ENCODE measurements at regions not wholly inside any gene's neighbourhood (a gene's known extent, or its start where the extent isn't known, plus 50 kb on each side); places are given as distances from the start of the nearest gene placed in this dataset.
"Not testable (repeated sequence)": the region's sequence is repeated elsewhere in the genome, so short reads cannot be mapped to it uniquely, and the experiment has no call there.

- H3K36me3 ChIP-seq (ENCODE audit: control insufficient read depth, insufficient read depth, low read length); H3K27ac ChIP-seq (ENCODE audit: low read depth, low read length); H3K4me1 ChIP-seq (ENCODE audit: control insufficient read depth, insufficient read depth, low read length); H3K4me3 ChIP-seq (ENCODE audit: low read depth, low read length); H3K9me3 ChIP-seq (ENCODE audit: control insufficient read depth, insufficient read depth, low read length); DNase-seq (ENCODE audit: low read depth in 4 of 6, low spot score in 6 of 6); H3K27me3 ChIP-seq (ENCODE audit: control insufficient read depth, insufficient read depth, low read length): not testable (repeated sequence)
Measured at GRCh38 chr1:145553795-145554194, 54.0 kb upstream of the GPR89A start.

- WGBS (ENCODE audit: insufficient coverage), result no CpG with 5 or more reads among the region's 2 CpGs
- H3K27me3 ChIP-seq (ENCODE audit: control insufficient read depth, insufficient read depth, low read length), result no peaks in the 10 kb centered on the region
- H3K27ac ChIP-seq (ENCODE audit: low read depth, low read length), result no peak overlapping the region
- no peaks in the 10 kb centered on the region for H3K4me1 ChIP-seq (ENCODE audit: control insufficient read depth, insufficient read depth, low read length)
- no peaks in the 10 kb centered on the region for H3K9me3 ChIP-seq (ENCODE audit: control insufficient read depth, insufficient read depth, low read length)
- H3K36me3 ChIP-seq (ENCODE audit: control insufficient read depth, insufficient read depth, low read length), result no peaks in the 10 kb centered on the region
- no peak for DNase-seq (ENCODE audit: low read depth in 4 of 6, low spot score in 6 of 6)
- H3K4me3 ChIP-seq (ENCODE audit: low read depth, low read length), result no peak overlapping the region
Measured at GRCh38 chr1:145545055-145545454, 62.7 kb upstream of the GPR89A start.

DNA sequence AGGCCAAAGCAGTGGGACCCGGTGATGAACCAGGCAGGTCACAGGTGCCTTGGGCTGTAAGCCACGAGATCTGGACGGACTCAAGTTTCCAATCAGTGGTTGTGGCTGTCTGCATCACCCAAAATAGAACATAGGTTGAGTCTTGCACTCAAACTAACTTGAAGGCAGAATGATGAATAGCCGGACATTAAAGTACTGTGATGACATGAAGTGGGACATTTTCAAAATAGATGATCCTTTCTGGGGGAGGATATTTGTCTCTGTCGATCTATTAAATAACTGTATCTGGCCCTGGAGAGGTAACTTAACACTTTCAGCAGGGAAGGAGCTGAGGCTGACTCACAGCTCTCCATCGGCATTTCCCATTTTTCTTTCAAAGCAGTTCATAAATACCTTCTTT is 66.1 kb upstream of the GPR89A start:
- H3K27ac ChIP-seq (ENCODE audit: low read depth, low read length); H3K27me3 ChIP-seq (ENCODE audit: control insufficient read depth, insufficient read depth, low read length); H3K4me1 ChIP-seq (ENCODE audit: control insufficient read depth, insufficient read depth, low read length); H3K9me3 ChIP-seq (ENCODE audit: control insufficient read depth, insufficient read depth, low read length); H3K36me3 ChIP-seq (ENCODE audit: control insufficient read depth, insufficient read depth, low read length); H3K4me3 ChIP-seq (ENCODE audit: low read depth, low read length): not testable (repeated sequence)
- no CpG with 5 or more reads among the region's 6 CpGs for WGBS (ENCODE audit: insufficient coverage)
- DNase-seq (ENCODE audit: low read depth in 4 of 6, low spot score in 6 of 6), result peak in 1 of 6 donors; percentile 17

GRCh38 chr1:145541246-145541645 is 66.5 kb upstream of the GPR89A start:
- not testable (repeated sequence) for H3K9me3 ChIP-seq (ENCODE audit: control insufficient read depth, insufficient read depth, low read length); H3K27ac ChIP-seq (ENCODE audit: low read depth, low read length); H3K4me3 ChIP-seq (ENCODE audit: low read depth, low read length); H3K27me3 ChIP-seq (ENCODE audit: control insufficient read depth, insufficient read depth, low read length); H3K36me3 ChIP-seq (ENCODE audit: control insufficient read depth, insufficient read depth, low read length); H3K4me1 ChIP-seq (ENCODE audit: control insufficient read depth, insufficient read depth, low read length)
- DNase-seq (ENCODE audit: low read depth in 4 of 6, low spot score in 6 of 6), result peak in 2 of 6 donors; percentile 3 to 66
- WGBS (ENCODE audit: insufficient coverage), result 38% methylated on average over 3 of the region's 9 CpGs

GRCh38 chr1:145538118-145538882 is 69.5 kb upstream of the GPR89A start:
- DNase-seq (ENCODE audit: low read depth in 4 of 6, low spot score in 6 of 6); H3K4me1 ChIP-seq (ENCODE audit: control insufficient read depth, insufficient read depth, low read length): not testable (repeated sequence)

DNA sequence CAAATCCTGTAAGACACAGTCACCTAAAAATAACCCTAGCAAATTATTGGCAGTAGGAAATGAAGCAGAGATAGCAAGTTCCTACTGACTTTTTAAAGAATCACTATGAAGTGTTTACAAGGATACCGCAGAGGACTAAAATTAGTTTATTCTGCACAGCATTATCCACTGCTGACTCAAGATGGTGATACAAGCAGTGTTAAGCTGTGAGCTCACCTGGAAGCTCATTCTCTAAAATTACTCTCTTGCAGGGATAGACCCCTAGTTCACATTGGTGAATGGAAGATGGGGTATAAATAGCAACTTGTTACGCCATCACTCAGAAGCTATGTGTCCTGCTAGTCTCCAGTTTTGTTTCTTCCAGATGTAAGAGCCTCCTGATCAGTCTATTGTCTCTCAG is 70.8 kb upstream of the GPR89A start:
- no CpG with 5 or more reads among the region's 2 CpGs for WGBS (ENCODE audit: insufficient coverage)
- not testable (repeated sequence) for H3K9me3 ChIP-seq (ENCODE audit: control insufficient read depth, insufficient read depth, low read length); H3K4me1 ChIP-seq (ENCODE audit: control insufficient read depth, insufficient read depth, low read length); H3K27me3 ChIP-seq (ENCODE audit: control insufficient read depth, insufficient read depth, low read length); H3K27ac ChIP-seq (ENCODE audit: low read depth, low read length); H3K4me3 ChIP-seq (ENCODE audit: low read depth, low read length); H3K36me3 ChIP-seq (ENCODE audit: control insufficient read depth, insufficient read depth, low read length)
- DNase-seq (ENCODE audit: low read depth in 4 of 6, low spot score in 6 of 6), result peak in 1 of 6 donors; percentile 9

More at GRCh38 chr1:145538118-145538882, 69.5 kb upstream of the GPR89A start:
- H3K27me3 ChIP-seq (ENCODE audit: control insufficient read depth, insufficient read depth, low read length); H3K27ac ChIP-seq (ENCODE audit: low read depth, low read length); H3K36me3 ChIP-seq (ENCODE audit: control insufficient read depth, insufficient read depth, low read length); H3K4me3 ChIP-seq (ENCODE audit: low read depth, low read length); H3K9me3 ChIP-seq (ENCODE audit: control insufficient read depth, insufficient read depth, low read length): not testable (repeated sequence)
- no CpG with 5 or more reads among the region's 3 CpGs for WGBS (ENCODE audit: insufficient coverage)

GRCh38 chr1:145535461-145535860 is 72.3 kb upstream of the GPR89A start:
- not testable (repeated sequence) for H3K36me3 ChIP-seq (ENCODE audit: control insufficient read depth, insufficient read depth, low read length); H3K4me1 ChIP-seq (ENCODE audit: control insufficient read depth, insufficient read depth, low read length); H3K27ac ChIP-seq (ENCODE audit: low read depth, low read length); H3K27me3 ChIP-seq (ENCODE audit: control insufficient read depth, insufficient read depth, low read length); H3K9me3 ChIP-seq (ENCODE audit: control insufficient read depth, insufficient read depth, low read length); H3K4me3 ChIP-seq (ENCODE audit: low read depth, low read length)
- DNase-seq (ENCODE audit: low read depth in 4 of 6, low spot score in 6 of 6), result peak in 3 of 6 donors; percentile 31 to 66 (median 66)
- WGBS (ENCODE audit: insufficient coverage), result no CpG with 5 or more reads among the region's 2 CpGs

- H3K27ac ChIP-seq (ENCODE audit: low read depth, low read length), result not testable (repeated sequence)
Measured at GRCh38 chr1:145528068-145528564, 79.7 kb upstream of the GPR89A start.

GRCh38 chr1:145520159-145520558 is 87.6 kb upstream of the GPR89A start:
- H3K27me3 ChIP-seq (ENCODE audit: control insufficient read depth, insufficient read depth, low read length); H3K27ac ChIP-seq (ENCODE audit: low read depth, low read length); DNase-seq (ENCODE audit: low read depth in 4 of 6, low spot score in 6 of 6); H3K4me1 ChIP-seq (ENCODE audit: control insufficient read depth, insufficient read depth, low read length); H3K4me3 ChIP-seq (ENCODE audit: low read depth, low read length); H3K9me3 ChIP-seq (ENCODE audit: control insufficient read depth, insufficient read depth, low read length); H3K36me3 ChIP-seq (ENCODE audit: control insufficient read depth, insufficient read depth, low read length): not testable (repeated sequence)
- 100% methylated on average over 1 of the region's 3 CpGs for WGBS (ENCODE audit: insufficient coverage)

More at GRCh38 chr1:145528068-145528564, 79.7 kb upstream of the GPR89A start:
- H3K4me1 ChIP-seq (ENCODE audit: control insufficient read depth, insufficient read depth, low read length); H3K36me3 ChIP-seq (ENCODE audit: control insufficient read depth, insufficient read depth, low read length); H3K4me3 ChIP-seq (ENCODE audit: low read depth, low read length); H3K9me3 ChIP-seq (ENCODE audit: control insufficient read depth, insufficient read depth, low read length); DNase-seq (ENCODE audit: low read depth in 4 of 6, low spot score in 6 of 6); H3K27me3 ChIP-seq (ENCODE audit: control insufficient read depth, insufficient read depth, low read length): not testable (repeated sequence)
- WGBS (ENCODE audit: insufficient coverage), result no CpG with 5 or more reads among the region's 1 CpG

- not testable (repeated sequence) for DNase-seq (ENCODE audit: low read depth in 4 of 6, low spot score in 6 of 6); H3K4me3 ChIP-seq (ENCODE audit: low read depth, low read length); H3K27me3 ChIP-seq (ENCODE audit: control insufficient read depth, insufficient read depth, low read length); H3K36me3 ChIP-seq (ENCODE audit: control insufficient read depth, insufficient read depth, low read length); H3K27ac ChIP-seq (ENCODE audit: low read depth, low read length); H3K9me3 ChIP-seq (ENCODE audit: control insufficient read depth, insufficient read depth, low read length); H3K4me1 ChIP-seq (ENCODE audit: control insufficient read depth, insufficient read depth, low read length)
- no CpG with 5 or more reads among the region's 3 CpGs for WGBS (ENCODE audit: insufficient coverage)
Measured at GRCh38 chr1:145519302-145519701, 88.5 kb upstream of the GPR89A start.
